HG02759 (cell line): ENCODE measurements at regions not wholly inside any gene's neighbourhood (a gene's known extent, or its start where the extent isn't known, plus 50 kb on each side); places are given as distances from the start of the nearest gene placed in this dataset.
"Not testable (repeated sequence)": the region's sequence is repeated elsewhere in the genome, so short reads cannot be mapped to it uniquely, and the experiment has no call there.

ENCODE experiments used
- ATAC-seq: cut with Tn5 transposase; IDR thresholded peaks from one replicate; pipeline ENCODE4 v1.9.1; 2021; ENCODE audit warnings: mild to moderate bottlenecking, moderate library complexity; ENCODE audit not compliant: unreplicated experiment

DNA sequence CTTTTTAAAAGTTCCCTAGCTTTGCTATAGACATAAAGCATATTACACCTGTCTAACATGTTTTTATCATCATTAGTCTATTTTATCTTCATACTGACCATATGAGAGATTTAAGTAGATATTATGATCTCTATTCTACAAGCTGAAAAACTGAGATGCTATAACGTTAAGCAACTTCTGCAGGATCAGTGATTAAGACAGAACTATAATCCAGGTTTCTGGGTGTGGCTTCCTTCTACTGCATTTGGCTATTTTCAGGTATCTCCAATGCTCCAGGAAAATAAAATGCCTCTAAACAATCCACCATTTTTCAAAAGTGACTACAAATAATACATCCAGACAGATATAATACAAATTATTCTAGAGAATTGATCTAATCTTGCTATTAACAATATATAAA lies 53.4 kb downstream of the RGS2 start:
- no peak for ATAC-seq

- ATAC-seq, result no peak
These were observed 57.5 kb downstream of the RGS2 start for GRCh38 chr1:192866241-192866868.

DNA sequence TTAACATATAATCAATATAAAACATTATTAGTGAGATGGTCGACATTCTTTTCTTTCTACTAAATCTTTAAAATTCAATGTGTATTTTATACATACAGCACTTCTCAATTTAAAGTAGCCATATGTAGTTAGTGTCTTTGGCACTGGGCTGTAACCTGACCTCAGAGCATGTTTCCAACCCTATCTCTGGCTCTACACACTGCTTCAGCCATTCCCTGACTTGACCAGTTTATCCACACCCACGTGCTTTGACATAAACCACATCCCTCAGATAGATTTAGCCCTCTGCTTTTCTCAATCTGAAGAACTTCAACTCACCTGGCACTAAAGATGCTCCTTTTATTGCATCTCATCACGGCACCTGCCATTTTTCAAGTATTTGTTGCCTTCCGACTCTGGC lies 58.3 kb downstream of the RGS2 start:
- no peak for ATAC-seq

DNA sequence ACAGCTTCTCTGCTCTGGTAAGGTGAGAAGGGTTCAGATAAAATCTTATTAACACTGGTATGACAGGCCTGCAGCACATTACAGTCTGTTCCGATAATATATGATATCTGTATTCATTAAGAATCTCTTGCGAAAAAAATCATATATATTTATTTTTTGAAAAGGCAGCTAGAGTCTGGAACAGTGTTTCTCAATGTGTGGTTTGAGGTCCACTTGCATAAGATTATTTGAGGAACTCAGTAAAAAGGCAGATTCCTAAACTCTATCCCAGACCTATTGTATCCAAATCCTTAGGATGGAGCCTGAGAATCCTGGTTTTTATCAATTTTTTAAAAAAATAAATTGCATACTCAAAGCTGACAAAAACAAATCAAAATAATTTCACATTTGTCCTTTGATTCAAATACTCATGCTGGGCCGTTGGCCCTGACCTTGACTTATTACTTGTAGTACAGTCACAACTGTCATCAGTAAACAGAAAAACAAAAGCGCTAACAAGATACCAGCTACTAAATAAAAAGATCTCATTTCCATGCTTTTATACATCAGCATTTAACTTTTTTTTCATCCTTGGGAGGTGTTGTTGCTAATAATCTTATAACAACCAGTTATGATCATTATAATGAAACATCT lies 60.6 kb downstream of the RGS2 start:
- no peak for ATAC-seq

DNA sequence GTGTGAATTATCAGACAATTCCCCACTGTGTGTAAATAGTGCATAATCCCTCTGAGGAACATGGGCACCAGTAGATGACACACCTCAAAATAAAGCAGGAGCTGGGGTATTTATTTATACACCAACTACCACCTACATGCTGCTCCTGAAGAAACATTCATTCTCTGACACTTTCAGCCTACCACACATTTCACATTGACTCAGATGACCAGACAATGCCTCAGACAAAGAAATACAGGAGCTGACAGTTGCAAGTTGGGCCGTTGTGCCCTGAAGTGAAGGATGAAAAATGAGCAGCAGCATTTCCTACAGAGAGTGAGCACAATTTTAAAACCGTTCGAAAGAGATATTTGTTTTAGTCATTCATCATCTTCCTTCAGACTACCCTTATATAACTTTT lies 63.2 kb downstream of the RGS2 start:
- ATAC-seq, result no peak

DNA sequence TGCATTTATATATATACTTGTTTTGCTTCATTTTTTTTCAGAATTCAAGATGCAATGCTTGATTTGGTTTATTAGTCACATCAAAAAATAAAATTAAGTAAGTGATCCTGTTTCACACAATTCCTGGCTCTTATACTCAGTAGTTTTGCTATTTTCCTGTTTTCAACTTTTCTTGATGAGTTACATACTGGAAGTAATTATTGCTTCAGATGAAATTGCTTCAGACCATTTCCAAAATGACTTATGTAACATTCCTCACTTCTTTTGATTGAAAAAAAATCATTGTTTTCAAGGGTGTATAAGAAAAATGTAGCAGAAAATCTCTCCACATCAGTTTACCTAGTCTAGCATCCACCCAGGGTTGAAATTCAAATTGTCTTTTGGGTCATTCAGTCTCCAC lies 65.0 kb downstream of the RGS2 start:
- no peak for ATAC-seq

DNA sequence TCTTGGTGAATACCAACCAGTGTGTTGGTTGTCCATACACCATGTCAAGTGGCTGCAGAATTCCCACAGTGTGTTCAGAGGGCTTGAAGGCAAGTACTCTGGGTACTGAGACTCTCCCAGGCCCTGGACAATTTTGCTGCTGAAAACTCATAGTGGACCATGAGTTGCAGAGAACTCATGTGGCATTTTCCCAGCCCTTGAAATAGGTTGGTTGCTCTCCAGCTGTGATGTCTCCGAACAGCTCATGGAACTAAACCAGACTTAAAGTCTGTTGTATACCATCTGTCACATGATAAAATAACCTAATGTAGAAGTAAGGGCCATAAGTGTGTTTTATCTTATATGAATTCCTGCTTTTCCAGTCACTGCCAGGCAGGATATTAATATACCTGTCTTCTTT lies 67.8 kb downstream of the RGS2 start:
- ATAC-seq, result no peak

DNA sequence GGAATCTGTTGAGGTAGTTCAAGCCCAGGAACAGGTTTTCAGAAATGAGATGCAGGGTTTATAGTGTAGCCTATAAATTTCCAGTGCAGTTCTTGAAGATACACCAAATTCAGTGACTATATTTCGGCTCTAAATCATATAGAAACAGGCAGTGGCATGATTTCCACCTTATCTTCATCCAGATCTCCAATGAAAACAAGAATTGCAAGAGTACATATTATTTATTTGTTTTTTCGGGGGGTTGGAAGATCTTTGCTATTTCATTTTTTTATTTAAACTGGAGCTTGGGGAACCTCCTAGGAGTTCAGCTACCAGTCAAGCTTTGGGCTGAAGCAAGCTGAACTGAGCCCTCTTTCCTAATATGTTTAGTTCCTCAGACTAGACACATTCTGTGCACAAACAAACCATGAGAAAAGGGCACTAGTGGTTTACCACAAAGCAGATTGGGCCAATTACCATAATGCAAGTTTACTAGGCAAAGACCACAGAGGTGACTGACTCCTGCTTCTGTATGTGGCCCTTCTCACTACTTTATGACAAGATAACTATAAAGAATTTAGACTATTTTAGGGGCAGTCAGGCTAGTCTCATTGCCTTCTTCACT lies 68.5 kb downstream of the RGS2 start:
- peak; percentile 59 for ATAC-seq

DNA sequence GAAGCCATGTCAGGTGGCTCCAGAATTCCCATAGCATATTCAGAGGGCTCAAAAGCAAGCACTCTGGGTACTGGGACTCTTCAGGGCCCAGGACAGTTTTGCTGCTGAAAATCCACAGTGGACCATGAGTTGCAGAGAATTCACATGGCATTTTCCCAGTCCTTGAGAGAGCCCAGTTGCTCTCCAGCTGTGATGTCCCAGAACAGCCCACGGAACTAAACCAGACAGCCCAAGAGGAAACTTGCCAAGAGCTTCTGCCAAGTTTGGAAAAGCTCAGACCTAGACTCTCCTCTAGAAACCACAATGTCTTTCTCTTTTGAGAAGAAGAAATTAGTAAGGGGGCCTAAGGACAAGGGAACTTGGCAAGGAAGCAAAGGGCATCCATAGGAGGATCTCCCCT lies 69.4 kb downstream of the RGS2 start:
- no peak for ATAC-seq

DNA sequence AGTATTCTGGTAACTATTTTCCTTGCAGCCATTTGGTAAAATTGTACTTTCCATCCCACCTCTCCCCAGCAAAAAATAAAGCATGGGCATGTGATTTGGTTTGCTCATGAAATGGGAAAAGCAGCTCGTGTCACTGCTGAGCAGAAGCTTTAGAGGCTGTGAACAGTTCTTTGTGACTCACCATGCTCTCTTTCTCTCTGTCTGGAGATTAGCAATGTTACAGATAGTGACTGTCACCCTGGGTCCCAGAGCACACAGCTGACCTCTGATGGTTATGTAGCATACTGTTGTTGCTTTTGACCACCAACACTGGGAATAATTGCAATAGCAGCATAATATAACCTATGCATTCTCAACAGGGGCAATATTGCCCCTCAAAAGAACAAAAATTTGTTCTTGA lies 70.6 kb downstream of the RGS2 start:
- ATAC-seq, result no peak

DNA sequence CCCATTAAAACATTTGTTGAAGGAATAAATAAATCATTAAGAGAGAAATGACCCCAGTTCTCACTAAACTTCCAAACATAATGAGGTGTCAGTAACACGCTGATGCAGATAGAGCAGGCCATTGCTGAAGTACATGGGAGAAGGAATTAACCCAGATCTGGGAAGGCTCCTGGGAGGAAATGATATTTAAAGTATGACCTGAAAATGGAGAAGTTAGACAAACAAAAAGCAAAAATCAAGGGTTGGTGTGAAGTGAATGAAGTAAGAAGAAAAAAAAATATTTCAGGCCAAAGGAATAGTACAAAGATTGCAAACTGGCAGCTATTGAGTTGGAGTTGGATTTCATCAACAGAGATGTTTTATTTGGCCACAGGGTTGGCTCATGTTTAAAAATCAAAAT lies 71.4 kb downstream of the RGS2 start:
- no peak for ATAC-seq

GRCh38 chr1:192884241-192884640 lies 75.4 kb downstream of the RGS2 start:
- no peak for ATAC-seq

DNA sequence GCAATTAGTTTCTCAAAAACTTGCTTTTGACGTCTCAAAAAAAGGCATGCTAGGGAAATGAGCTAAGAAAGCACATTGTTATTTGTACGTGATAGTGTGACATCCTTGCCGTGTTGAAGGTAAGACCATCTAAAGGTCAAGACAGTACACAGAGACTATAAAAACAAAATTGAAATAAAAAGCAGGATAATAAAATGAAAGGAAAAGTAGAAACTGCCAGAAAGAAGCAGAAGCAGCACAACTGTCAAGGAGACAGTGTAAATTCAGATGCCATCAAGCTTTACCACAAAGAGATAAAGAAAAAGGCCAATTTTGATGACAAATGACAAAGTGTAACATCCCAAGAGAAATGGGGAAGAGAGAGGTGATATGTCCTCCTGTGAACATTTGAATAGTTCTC lies 76.5 kb downstream of the RGS2 start:
- ATAC-seq, result not testable (repeated sequence)

- ATAC-seq, result no peak
These were observed 78.6 kb downstream of the RGS2 start for GRCh38 chr1:192887426-192887825.

- ATAC-seq, result no peak
These were observed 79.7 kb downstream of the RGS2 start for GRCh38 chr1:192888574-192888973.

GRCh38 chr1:192889082-192889481 lies 80.2 kb downstream of the RGS2 start:
- ATAC-seq, result no peak

DNA sequence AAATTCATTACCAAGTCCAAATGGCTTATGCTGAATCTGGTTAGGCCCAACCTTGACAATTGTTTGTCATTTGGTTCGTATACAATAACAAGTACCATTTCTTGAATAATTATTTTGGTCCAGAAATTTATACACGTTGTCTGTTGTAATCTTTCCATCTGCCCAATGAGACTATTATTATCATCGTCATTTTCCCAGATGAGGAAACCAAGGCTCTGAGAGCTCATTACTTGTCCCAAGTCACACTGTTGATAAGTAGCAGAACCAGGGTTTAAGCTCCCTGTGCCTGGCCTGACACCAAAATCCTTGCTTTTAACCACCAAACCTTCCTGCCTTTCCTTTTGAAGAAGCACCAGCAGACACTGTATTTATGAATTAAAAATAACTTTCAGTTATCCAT lies 81.3 kb downstream of the RGS2 start:
- ATAC-seq, result no peak

DNA sequence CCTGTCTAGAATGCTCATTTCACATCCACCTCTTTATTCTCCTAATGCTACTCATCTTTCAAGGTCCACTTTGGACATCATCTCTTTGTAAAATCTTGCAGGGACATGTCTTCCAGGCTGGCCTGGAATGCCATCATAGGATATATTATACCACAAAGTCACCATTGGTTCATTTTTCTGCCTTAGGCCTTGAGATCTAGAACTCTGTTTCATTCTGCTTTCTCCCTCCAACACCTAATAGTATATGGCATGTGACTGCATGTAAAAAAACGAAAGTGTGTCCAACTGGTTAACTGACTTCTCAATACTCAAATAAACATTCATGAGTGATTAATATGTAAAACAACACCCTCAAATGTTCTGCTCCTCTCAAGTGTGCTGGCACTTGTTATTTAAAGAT lies 84.1 kb downstream of the RGS2 start:
- no peak for ATAC-seq

DNA sequence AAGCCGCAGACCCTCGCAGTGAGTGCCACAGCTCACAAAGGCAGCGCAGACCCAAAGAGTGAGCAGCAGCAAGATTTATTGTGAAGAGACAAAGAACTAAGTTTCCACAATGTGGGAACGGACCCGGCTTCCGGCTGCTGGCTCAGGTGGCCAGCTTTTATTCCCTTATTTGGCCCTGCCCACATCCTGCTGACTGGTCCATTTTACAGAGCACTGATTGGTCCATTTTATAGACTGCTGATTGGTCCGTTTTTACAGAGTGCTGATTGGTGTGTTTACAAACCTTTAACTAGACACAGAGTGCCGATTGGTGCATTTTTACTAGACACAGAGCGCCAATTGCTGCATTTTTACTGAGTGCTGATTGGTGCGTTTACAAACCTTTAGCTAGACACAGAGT lies 86.6 kb downstream of the RGS2 start:
- ATAC-seq, result not testable (repeated sequence)

DNA sequence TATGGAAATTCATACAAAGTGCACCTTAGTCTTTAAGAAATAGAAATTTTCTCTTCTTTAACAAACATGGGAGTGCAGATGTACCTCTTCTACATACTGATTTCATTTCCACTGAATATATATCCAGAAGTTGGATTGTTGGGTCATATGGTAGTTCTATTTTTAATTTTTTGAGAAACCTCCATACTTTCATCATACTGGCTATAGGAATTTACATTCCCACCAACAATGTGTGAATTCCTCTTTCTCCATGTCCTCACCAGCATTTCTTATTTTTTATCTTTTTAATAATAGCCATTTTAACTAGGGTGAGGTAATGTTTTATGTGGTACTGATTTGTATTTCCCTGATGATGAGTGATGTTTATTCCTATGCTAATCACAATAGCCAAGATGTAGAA lies 87.5 kb downstream of the RGS2 start:
- no peak for ATAC-seq

DNA sequence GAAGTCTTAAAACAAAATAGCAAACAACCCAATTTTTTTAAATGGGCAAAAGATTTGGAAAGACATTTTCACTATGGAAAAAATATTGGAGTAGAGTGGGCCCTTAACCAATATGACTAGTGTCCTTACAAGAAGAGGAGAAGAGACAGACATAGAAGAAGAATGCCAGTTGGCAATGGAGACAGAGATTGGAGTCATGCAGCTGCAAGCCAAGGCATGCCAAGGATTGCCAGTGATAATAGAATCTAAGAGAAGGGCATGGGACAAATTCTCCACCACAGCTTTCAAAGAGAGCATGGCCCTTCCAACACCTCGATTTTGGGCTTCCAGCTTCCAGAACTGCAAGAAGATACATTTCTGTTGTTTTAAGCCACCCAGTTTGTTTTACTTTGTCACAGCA lies 92.7 kb downstream of the RGS2 start:
- ATAC-seq, result no peak

GRCh38 chr1:192903142-192903541 lies 94.3 kb downstream of the RGS2 start:
- ATAC-seq, result no peak

- no peak for ATAC-seq
These were observed 95.6 kb downstream of the RGS2 start for GRCh38 chr1:192904438-192904895.
